ENCODE measurements at regions not wholly inside any gene's neighbourhood (a gene's known extent, or its start where the extent isn't known, plus 50 kb on each side); places are given as distances from the start of the nearest gene placed in this dataset.

DNA sequence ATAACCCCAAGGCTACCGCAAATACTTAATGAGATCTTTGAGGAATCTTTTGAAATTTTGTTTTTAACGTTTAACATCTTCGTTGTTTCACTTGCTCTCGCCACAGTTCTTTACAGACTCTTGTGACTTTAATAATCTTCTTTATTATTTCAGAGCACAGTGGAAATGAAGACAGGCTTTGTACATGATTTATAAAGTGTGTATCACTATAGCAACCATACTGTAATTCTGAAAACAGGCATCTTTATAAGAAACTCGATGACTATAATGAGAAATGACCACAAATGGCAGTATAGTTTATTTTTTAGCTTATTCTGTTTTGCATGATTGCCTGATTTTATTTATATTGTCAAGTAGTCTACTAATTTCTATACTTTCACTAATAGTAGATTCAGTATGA is 224.4 kb upstream of the GALNTL6 start:
- TF ChIP-seq POLR2A (IDR thresholded peaks at IDR 0.05) = no peak
- TF ChIP-seq, protein P1, sequence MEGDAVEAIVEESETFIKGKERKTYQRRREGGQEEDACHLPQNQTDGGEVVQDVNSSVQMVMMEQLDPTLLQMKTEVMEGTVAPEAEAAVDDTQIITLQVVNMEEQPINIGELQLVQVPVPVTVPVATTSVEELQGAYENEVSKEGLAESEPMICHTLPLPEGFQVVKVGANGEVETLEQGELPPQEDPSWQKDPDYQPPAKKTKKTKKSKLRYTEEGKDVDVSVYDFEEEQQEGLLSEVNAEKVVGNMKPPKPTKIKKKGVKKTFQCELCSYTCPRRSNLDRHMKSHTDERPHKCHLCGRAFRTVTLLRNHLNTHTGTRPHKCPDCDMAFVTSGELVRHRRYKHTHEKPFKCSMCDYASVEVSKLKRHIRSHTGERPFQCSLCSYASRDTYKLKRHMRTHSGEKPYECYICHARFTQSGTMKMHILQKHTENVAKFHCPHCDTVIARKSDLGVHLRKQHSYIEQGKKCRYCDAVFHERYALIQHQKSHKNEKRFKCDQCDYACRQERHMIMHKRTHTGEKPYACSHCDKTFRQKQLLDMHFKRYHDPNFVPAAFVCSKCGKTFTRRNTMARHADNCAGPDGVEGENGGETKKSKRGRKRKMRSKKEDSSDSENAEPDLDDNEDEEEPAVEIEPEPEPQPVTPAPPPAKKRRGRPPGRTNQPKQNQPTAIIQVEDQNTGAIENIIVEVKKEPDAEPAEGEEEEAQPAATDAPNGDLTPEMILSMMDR (IDR thresholded peaks at IDR 0.05) = no peak

Measured in right lobe of liver (tissue), 4 donors.